ENCODE measurements at regions not wholly inside any gene's neighbourhood (a gene's known extent, or its start where the extent isn't known, plus 50 kb on each side); places are given as distances from the start of the nearest gene placed in this dataset.

- Histone ChIP-seq H3K27ac (ENCODE audit: low read length) (no peak overlapping the region), H3K36me3 (ENCODE audit: control insufficient read depth, insufficient read depth, low read length) (no peaks in the 10 kb centered on the region), H3K9me3 (ENCODE audit: control insufficient read depth, low read depth, low read length) (peaks cover 3% of the 10 kb centered on the region), H3K4me3 (ENCODE audit: low read length) (no peak overlapping the region), H3K4me1 (ENCODE audit: control insufficient read depth, insufficient read depth, low read length) (no peaks in the 10 kb centered on the region), H3K27me3 (ENCODE audit: control insufficient read depth, insufficient read depth, low read length) (no peaks in the 10 kb centered on the region)
- no CpG with 5 or more reads among the region's 9 CpGs for WGBS (ENCODE audit: insufficient coverage, low lambda C conversion rate)
- no peak for DNase-seq
Observed at GRCh38 chr10:1807196-1807595, 69.9 kb upstream of the ADARB2 start.

GRCh38 chr10:1802413-1802812 lies 65.1 kb upstream of the ADARB2 start:
- Histone ChIP-seq H3K27me3 (ENCODE audit: control insufficient read depth, insufficient read depth, low read length) (no peaks in the 10 kb centered on the region), H3K9me3 (ENCODE audit: control insufficient read depth, low read depth, low read length) (no peaks in the 10 kb centered on the region), H3K27ac (ENCODE audit: low read length) (no peak overlapping the region), H3K4me1 (ENCODE audit: control insufficient read depth, insufficient read depth, low read length) (no peaks in the 10 kb centered on the region), H3K36me3 (ENCODE audit: control insufficient read depth, insufficient read depth, low read length) (no peaks in the 10 kb centered on the region), H3K4me3 (ENCODE audit: low read length) (no peak overlapping the region)
- DNase-seq = no peak
- WGBS (ENCODE audit: insufficient coverage, low lambda C conversion rate) = no CpG with 5 or more reads among the region's 2 CpGs

GRCh38 chr10:1788401-1788800 lies 51.1 kb upstream of the ADARB2 start:
- Histone ChIP-seq H3K4me3 (ENCODE audit: low read length) (no peak overlapping the region), H3K27ac (ENCODE audit: low read length) (no peak overlapping the region), H3K36me3 (ENCODE audit: control insufficient read depth, insufficient read depth, low read length) (no peaks in the 10 kb centered on the region), H3K27me3 (ENCODE audit: control insufficient read depth, insufficient read depth, low read length) (no peaks in the 10 kb centered on the region), H3K4me1 (ENCODE audit: control insufficient read depth, insufficient read depth, low read length) (no peaks in the 10 kb centered on the region), H3K9me3 (ENCODE audit: control insufficient read depth, low read depth, low read length) (no peaks in the 10 kb centered on the region)
- no CpG with 5 or more reads among the region's 9 CpGs for whole genome bisulfite sequencing (ENCODE audit: insufficient coverage, low lambda C conversion rate)
- no peak for DNase-seq

Measured in large intestine (tissue), 3 donors.